Tibial nerve (tissue), 4 donors: ENCODE measurements at regions not wholly inside any gene's neighbourhood (a gene's known extent, or its start where the extent isn't known, plus 50 kb on each side); places are given as distances from the start of the nearest gene placed in this dataset.

Experiments
- CTCF ChIP-seq, 5 experiments: fragments of 200-600 bp in 3 of 5; fragments of 450-650 bp in 2 of 5; sonication (generic) in 3 of 5; IDR thresholded peaks; one replicate each; pipeline ENCODE4 v1.5.1; 2016 to 2019; ENCODE audit warnings: antibody characterized with exemption in 5 of 5, mild to moderate bottlenecking in 3 of 5, moderate library complexity in 2 of 5
- EP300 ChIP-seq, 2 donors: sonication (generic); formaldehyde crosslinking; IDR thresholded peaks; one replicate each; pipeline ENCODE4 v1.6.1; 2017; ENCODE audit warnings: antibody characterized with exemption in 2 of 2, mild to moderate bottlenecking in 1 of 2
- POLR2A ChIP-seq, 2 donors: fragments of 450-650 bp; IDR thresholded peaks; one replicate each; pipeline ENCODE4 v1.6.1; 2017; ENCODE audit warnings: antibody characterized with exemption in 2 of 2, mild to moderate bottlenecking in 2 of 2, moderate library complexity in 2 of 2

GRCh38 chr3:94433811-94434210 is 370.9 kb downstream of the NSUN3 start:
- no peak for TF ChIP-seq POLR2A (IDR thresholded peaks at IDR 0.05)
- no peak for TF ChIP-seq CTCF (IDR thresholded peaks at IDR 0.05)
- TF ChIP-seq EP300 (IDR thresholded peaks at IDR 0.05) = no peak
